ENCODE measurements at regions not wholly inside any gene's neighbourhood (a gene's known extent, or its start where the extent isn't known, plus 50 kb on each side); places are given as distances from the start of the nearest gene placed in this dataset.
"Not testable (repeated sequence)": the region's sequence is repeated elsewhere in the genome, so short reads cannot be mapped to it uniquely, and the experiment has no call there.

DNA sequence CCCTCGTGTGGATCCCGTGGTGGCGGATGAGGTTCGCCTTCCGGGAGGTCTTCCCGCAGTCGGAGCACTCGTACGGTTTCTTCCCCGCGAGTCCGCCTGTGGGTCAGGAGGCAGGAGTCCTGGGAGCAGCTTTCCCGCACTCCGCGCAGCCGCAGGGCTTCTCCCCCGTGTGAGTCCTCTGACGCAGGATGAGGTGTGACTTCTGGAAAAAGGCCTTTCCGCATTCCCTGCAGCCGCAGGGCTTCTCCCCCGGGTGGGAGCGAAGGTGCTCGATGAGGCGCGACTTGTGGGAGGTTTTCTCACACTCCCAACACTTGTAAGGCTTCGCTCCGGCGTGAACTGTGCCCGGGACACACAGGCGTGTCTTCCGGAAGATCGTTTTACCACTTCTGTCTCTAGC is 68.8 kb upstream of the WIPI2 start:
- H3K27ac ChIP-seq; H3K4me3 ChIP-seq; H3K27me3 ChIP-seq; H3K9me3 ChIP-seq; DNase-seq; intact Hi-C loops (cut with DNase I; ENCODE audit: low total_unique reads); H3K36me3 ChIP-seq; H3K4me1 ChIP-seq: not testable (repeated sequence)

DNA sequence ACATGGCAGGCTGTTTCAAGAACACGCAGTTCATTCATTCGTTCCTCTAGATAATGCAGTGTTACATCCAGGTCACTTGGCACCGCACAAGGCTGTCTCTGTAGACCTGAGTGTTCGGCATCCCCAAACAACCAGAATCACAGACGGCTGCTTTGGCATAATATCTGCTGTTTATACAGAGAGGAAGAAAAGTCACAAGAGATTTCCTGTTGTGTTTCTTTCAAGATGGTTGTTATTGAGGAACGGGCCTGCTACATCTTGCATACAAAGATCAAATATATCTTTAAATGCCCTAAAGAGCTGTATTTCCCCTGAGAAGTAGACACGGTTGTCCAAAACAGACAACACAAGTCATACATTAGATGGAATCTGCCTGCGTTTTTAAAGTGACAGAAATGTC is 58.8 kb upstream of the WIPI2 start:
- H3K4me1 ChIP-seq, result not testable (repeated sequence)

GRCh38 chr7:5132539-5132938 is 57.5 kb upstream of the WIPI2 start:
- H3K27ac ChIP-seq, result no peak overlapping the region
- no peaks in the 10 kb centered on the region for H3K4me1 ChIP-seq
- no peak for DNase-seq
- no peaks in the 10 kb centered on the region for H3K27me3 ChIP-seq
- intact Hi-C loops (cut with DNase I; ENCODE audit: low total_unique reads), result no loop called here
- H3K9me3 ChIP-seq, result no peaks in the 10 kb centered on the region
- TF ChIP-seq POLR2A (IDR thresholded peaks at IDR 0.05), result no peak
- TF ChIP-seq, protein P1, sequence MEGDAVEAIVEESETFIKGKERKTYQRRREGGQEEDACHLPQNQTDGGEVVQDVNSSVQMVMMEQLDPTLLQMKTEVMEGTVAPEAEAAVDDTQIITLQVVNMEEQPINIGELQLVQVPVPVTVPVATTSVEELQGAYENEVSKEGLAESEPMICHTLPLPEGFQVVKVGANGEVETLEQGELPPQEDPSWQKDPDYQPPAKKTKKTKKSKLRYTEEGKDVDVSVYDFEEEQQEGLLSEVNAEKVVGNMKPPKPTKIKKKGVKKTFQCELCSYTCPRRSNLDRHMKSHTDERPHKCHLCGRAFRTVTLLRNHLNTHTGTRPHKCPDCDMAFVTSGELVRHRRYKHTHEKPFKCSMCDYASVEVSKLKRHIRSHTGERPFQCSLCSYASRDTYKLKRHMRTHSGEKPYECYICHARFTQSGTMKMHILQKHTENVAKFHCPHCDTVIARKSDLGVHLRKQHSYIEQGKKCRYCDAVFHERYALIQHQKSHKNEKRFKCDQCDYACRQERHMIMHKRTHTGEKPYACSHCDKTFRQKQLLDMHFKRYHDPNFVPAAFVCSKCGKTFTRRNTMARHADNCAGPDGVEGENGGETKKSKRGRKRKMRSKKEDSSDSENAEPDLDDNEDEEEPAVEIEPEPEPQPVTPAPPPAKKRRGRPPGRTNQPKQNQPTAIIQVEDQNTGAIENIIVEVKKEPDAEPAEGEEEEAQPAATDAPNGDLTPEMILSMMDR (IDR thresholded peaks at IDR 0.05), result no peak
- H3K4me3 ChIP-seq, result no peak overlapping the region
- H3K36me3 ChIP-seq, result no peaks in the 10 kb centered on the region

More for the DNA sequence above, 58.8 kb upstream of the WIPI2 start:
- H3K27ac ChIP-seq; H3K4me3 ChIP-seq; H3K27me3 ChIP-seq; H3K36me3 ChIP-seq; DNase-seq; intact Hi-C loops (cut with DNase I; ENCODE audit: low total_unique reads); H3K9me3 ChIP-seq: not testable (repeated sequence)

DNA sequence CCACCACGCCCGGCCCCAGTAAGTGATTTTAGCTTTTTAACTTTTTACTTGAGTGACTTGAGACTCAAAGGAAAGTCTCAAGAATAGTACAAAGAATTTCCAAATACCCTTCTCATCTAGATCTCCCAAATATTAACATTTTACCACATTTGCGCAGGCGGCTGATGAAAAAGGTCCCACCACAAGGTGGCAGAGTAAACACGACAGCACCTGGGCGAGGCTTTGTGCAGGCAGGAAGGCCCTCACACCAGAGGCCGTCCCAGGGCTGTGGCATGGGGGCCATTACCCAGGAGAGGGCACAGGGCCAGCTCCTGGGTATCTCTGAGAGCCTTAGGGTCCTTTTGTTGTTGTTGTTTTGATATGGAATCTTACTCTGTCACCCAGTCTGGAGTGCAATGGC is 50.0 kb upstream of the WIPI2 start:
- H3K9me3 ChIP-seq, result no peaks in the 10 kb centered on the region
- H3K27me3 ChIP-seq, result no peaks in the 10 kb centered on the region
- no peak overlapping the region for H3K4me3 ChIP-seq
- no peak for TF ChIP-seq POLR2A (IDR thresholded peaks at IDR 0.05)
- TF ChIP-seq, protein P1 (IDR thresholded peaks at IDR 0.05), result peak in 1 of 4 experiments; percentile 14
- H3K4me1 ChIP-seq, result no peaks in the 10 kb centered on the region
- intact Hi-C loops (cut with DNase I; ENCODE audit: low total_unique reads), result no loop called here
- no peaks in the 10 kb centered on the region for H3K36me3 ChIP-seq
- DNase-seq, result peak in 1 of 2 donors; percentile 22
- H3K27ac ChIP-seq, result no peak overlapping the region

All from uterus (tissue), 3 donors.